ENCODE measurements at regions not wholly inside any gene's neighbourhood (a gene's known extent, or its start where the extent isn't known, plus 50 kb on each side); places are given as distances from the start of the nearest gene placed in this dataset.

DNA sequence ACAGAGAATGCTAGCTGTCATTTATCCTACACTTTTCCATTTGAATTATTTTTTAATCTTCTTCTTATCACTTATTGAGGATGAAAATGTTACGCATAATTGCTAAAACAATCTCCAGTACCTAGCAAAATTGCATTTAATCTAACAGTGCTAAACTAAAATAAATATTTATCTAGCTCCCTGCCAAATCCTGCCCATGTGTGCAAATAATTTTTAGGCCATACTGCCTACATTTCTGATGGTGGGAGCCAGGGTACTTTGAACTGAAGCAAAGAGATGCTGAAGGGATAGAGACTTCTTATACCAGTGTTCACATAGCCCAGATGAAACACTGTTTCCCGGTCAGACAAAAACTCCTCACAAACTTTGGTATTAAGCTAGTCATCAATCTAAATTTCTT lies 1268.7 kb upstream of the PCDH20 start:
- Histone ChIP-seq H3K27me3 (replicated peaks; ENCODE audit: control insufficient read depth, insufficient read depth, low read length, poor library complexity, severe bottlenecking) (no peaks in the 10 kb centered on the region), H3K27ac (ENCODE audit: insufficient read depth, low read length, poor library complexity, severe bottlenecking) (no peak overlapping the region), H3K9me3 (ENCODE audit: control insufficient read depth, low read length) (no peaks in the 10 kb centered on the region), H3K36me3 (ENCODE audit: control insufficient read depth, insufficient read depth, low read length) (no peaks in the 10 kb centered on the region), H3K4me3 (ENCODE audit: insufficient read depth, low read depth, low read length, poor library complexity, severe bottlenecking) (no peak overlapping the region), H3K4me1 (ENCODE audit: control insufficient read depth, insufficient read depth, low read length, poor library complexity, severe bottlenecking) (no peaks in the 10 kb centered on the region)
- no peak for DNase-seq

DNA sequence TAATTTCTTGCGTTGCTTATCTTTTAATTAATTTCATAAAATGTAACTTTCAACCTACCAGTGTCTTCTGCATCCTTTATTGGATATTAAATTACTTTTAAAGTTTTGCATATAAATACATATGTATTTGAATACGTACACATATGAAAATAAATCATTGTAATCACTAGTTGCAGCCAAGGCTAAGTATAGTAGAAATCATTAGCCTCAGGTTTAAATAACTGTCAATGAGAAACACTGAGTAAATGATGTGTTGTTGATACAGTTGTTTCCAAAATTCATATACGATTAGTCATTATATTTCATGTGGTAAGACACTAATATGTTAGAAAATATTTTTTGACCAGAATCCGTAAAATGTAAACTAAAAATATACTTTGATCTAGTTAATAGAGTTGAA lies 1267.1 kb upstream of the PCDH20 start:
- Histone ChIP-seq H3K27me3 (replicated peaks; ENCODE audit: control insufficient read depth, insufficient read depth, low read length, poor library complexity, severe bottlenecking) (no peaks in the 10 kb centered on the region), H3K36me3 (ENCODE audit: control insufficient read depth, insufficient read depth, low read length) (no peaks in the 10 kb centered on the region), H3K27ac (ENCODE audit: insufficient read depth, low read length, poor library complexity, severe bottlenecking) (no peak overlapping the region), H3K4me1 (ENCODE audit: control insufficient read depth, insufficient read depth, low read length, poor library complexity, severe bottlenecking) (no peaks in the 10 kb centered on the region), H3K4me3 (ENCODE audit: insufficient read depth, low read depth, low read length, poor library complexity, severe bottlenecking) (no peak overlapping the region), H3K9me3 (ENCODE audit: control insufficient read depth, low read length) (no peaks in the 10 kb centered on the region)
- DNase-seq = no peak

DNA sequence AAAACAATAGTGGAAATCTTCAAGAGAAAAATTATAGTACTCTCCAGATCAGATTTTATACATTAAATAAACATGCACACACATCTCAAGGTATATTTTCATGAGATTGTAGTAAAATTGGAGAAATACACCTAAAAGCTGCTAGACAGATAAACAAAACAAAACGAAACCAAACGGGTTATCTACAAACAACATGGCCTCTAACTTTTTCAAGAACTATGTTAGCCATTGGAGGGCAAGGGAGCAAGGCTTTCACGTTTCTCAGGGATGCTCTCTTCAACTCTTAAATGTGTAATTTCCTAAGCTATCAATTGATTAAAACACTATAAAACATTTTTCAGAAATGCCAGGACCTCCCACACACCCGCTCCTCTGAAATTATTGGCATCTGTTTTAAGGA lies 1262.4 kb upstream of the PCDH20 start:
- DNase-seq = no peak
- Histone ChIP-seq H3K36me3 (ENCODE audit: control insufficient read depth, insufficient read depth, low read length) (no peaks in the 10 kb centered on the region), H3K27ac (ENCODE audit: insufficient read depth, low read length, poor library complexity, severe bottlenecking) (no peak overlapping the region), H3K4me3 (ENCODE audit: insufficient read depth, low read depth, low read length, poor library complexity, severe bottlenecking) (no peak overlapping the region), H3K9me3 (ENCODE audit: control insufficient read depth, low read length) (peaks cover 5% of the 10 kb centered on the region), H3K27me3 (replicated peaks; ENCODE audit: control insufficient read depth, insufficient read depth, low read length, poor library complexity, severe bottlenecking) (no peaks in the 10 kb centered on the region), H3K4me1 (ENCODE audit: control insufficient read depth, insufficient read depth, low read length, poor library complexity, severe bottlenecking) (no peaks in the 10 kb centered on the region)

DNA sequence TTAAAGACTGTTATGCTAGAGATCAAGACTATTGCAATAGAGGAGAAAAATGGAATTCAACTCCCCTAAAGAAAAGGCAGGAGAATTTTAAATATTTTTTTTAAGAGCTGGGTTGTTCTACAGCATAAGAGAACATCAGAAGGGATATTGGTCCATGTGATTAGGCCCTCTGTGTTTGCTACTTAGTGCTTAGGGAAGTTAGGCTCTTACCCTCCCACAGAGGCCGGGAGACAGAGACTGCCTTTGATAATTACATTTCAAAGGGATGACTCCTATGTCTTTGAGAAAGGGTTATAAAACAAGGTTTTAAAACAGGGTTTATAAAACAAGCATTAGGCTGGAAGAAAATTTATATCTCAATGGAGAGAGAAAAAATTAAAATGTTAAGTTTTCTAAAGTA lies 1248.1 kb upstream of the PCDH20 start:
- no peaks in the 10 kb centered on the region for H3K9me3 ChIP-seq (ENCODE audit: control insufficient read depth, low read length)
- no peak overlapping the region for H3K27ac ChIP-seq (ENCODE audit: insufficient read depth, low read length, poor library complexity, severe bottlenecking)
- no peaks in the 10 kb centered on the region for H3K36me3 ChIP-seq (ENCODE audit: control insufficient read depth, insufficient read depth, low read length)
- no peak for DNase-seq
- H3K27me3 ChIP-seq (replicated peaks; ENCODE audit: control insufficient read depth, insufficient read depth, low read length, poor library complexity, severe bottlenecking) = no peaks in the 10 kb centered on the region
- no peaks in the 10 kb centered on the region for H3K4me1 ChIP-seq (ENCODE audit: control insufficient read depth, insufficient read depth, low read length, poor library complexity, severe bottlenecking)
- no peak overlapping the region for H3K4me3 ChIP-seq (ENCODE audit: insufficient read depth, low read depth, low read length, poor library complexity, severe bottlenecking)

DNA sequence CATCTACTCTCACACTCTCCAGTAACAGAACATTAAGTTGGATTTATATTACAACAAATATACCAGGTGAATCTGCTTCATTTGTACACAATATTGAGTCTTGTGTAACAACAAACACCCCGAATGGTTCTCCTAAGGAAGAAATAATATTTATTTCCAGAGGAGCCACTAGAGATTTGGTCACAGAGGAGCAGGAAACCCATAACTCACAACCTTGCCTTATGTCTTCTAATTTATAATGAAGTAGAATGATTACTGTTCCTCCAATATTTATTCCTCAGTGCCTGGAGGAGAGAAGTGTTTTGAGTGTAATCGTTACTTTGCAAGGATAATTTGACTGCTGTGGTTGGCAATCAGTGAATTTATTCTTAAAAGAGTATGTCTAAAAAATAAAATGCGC lies 1243.7 kb upstream of the PCDH20 start:
- H3K4me1 ChIP-seq (ENCODE audit: control insufficient read depth, insufficient read depth, low read length, poor library complexity, severe bottlenecking) = no peaks in the 10 kb centered on the region
- H3K9me3 ChIP-seq (ENCODE audit: control insufficient read depth, low read length) = no peaks in the 10 kb centered on the region
- DNase-seq = no peak
- H3K36me3 ChIP-seq (ENCODE audit: control insufficient read depth, insufficient read depth, low read length) = no peaks in the 10 kb centered on the region
- no peak overlapping the region for H3K4me3 ChIP-seq (ENCODE audit: insufficient read depth, low read depth, low read length, poor library complexity, severe bottlenecking)
- H3K27me3 ChIP-seq (replicated peaks; ENCODE audit: control insufficient read depth, insufficient read depth, low read length, poor library complexity, severe bottlenecking) = no peaks in the 10 kb centered on the region
- H3K27ac ChIP-seq (ENCODE audit: insufficient read depth, low read length, poor library complexity, severe bottlenecking) = no peak overlapping the region

DNA sequence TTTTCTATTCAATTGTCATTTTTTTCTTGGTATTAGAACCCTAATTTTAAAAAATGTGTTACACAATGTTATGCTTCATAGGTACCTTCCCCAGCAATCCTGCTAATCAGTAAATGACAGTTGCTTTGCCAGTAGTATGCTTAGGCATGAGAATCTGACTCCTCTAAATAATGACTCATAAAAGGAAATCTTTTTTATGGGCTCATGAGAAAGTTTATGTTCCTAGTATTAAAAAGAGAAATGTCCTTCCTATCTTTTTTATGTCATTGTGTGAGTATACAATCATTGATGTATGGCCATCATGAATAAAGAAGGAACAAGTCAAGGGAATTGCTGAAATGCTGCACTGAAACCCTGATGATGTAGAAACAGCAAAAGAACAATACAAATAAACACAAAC lies 1237.7 kb upstream of the PCDH20 start:
- no peaks in the 10 kb centered on the region for H3K9me3 ChIP-seq (ENCODE audit: control insufficient read depth, low read length)
- H3K4me3 ChIP-seq (ENCODE audit: insufficient read depth, low read depth, low read length, poor library complexity, severe bottlenecking) = no peak overlapping the region
- H3K27me3 ChIP-seq (replicated peaks; ENCODE audit: control insufficient read depth, insufficient read depth, low read length, poor library complexity, severe bottlenecking) = no peaks in the 10 kb centered on the region
- no peaks in the 10 kb centered on the region for H3K4me1 ChIP-seq (ENCODE audit: control insufficient read depth, insufficient read depth, low read length, poor library complexity, severe bottlenecking)
- DNase-seq = no peak
- no peaks in the 10 kb centered on the region for H3K36me3 ChIP-seq (ENCODE audit: control insufficient read depth, insufficient read depth, low read length)
- H3K27ac ChIP-seq (ENCODE audit: insufficient read depth, low read length, poor library complexity, severe bottlenecking) = no peak overlapping the region

DNA sequence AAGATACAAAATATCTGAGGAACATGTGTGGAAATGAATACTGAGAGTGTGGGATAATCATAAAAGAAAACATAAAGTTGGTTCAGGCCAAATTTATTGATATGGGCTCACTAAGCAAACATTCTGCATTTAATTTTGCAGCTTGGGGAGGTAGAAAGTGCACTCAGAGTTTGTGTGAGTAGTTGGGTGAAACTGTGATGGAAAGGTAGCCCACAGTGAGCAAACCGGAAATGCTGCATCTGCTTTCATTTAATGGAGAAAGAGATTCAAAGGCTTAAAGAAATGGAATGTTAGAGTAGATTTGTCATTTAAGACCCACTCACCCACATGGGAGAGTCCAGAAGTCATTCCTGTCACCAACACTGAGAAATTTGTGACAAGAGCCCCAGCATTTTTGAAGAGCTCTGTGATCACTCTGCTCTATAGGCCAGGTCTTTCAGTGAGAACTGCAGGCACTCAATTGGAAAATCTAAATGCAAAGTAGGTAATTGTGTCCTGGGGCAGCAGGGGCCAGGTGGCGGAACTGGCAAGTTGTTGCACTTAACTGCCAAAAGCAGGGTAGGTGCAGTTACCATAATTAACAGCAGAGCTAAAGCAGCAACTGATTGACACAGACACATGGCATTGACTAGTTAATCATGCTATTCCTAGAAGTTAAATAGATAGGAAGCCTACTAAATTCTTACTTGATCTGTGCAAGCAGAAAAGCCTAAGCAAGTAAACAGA lies 1228.3 kb upstream of the PCDH20 start:
- no peak for DNase-seq
- H3K4me3 ChIP-seq (ENCODE audit: insufficient read depth, low read depth, low read length, poor library complexity, severe bottlenecking) = no peak overlapping the region

DNA sequence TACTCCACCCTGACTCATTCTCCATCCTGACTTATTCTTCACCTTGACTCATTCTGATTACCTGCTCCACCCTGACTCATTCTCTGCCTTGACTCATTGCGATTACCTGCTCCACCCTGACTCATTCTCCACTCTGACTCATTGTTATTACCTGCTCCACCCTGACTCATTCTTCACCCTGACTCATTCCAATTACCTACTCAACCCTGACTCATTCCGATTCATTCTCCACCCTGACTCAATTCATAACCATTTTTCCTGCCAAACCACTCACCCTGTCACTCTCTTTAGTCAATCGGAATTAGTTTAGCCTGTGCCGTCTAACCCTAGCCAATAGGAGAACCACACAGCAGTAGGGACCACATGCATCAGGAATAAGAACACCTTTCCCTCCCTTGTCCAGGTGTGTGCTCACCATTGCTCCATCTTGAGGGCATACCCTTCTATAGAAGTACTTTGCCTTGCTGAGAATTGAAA lies 1227.4 kb upstream of the PCDH20 start:
- no peaks in the 10 kb centered on the region for H3K9me3 ChIP-seq (ENCODE audit: control insufficient read depth, low read length)
- H3K27me3 ChIP-seq (replicated peaks; ENCODE audit: control insufficient read depth, insufficient read depth, low read length, poor library complexity, severe bottlenecking) = no peaks in the 10 kb centered on the region
- no peak overlapping the region for H3K4me3 ChIP-seq (ENCODE audit: insufficient read depth, low read depth, low read length, poor library complexity, severe bottlenecking)
- no peak overlapping the region for H3K27ac ChIP-seq (ENCODE audit: insufficient read depth, low read length, poor library complexity, severe bottlenecking)
- H3K4me1 ChIP-seq (ENCODE audit: control insufficient read depth, insufficient read depth, low read length, poor library complexity, severe bottlenecking) = no peaks in the 10 kb centered on the region
- no peaks in the 10 kb centered on the region for H3K36me3 ChIP-seq (ENCODE audit: control insufficient read depth, insufficient read depth, low read length)
- no peak for DNase-seq

More for the DNA sequence above, 1228.3 kb upstream of the PCDH20 start:
- no peak overlapping the region for H3K27ac ChIP-seq (ENCODE audit: insufficient read depth, low read length, poor library complexity, severe bottlenecking)
- H3K36me3 ChIP-seq (ENCODE audit: control insufficient read depth, insufficient read depth, low read length) = no peaks in the 10 kb centered on the region
- H3K4me1 ChIP-seq (ENCODE audit: control insufficient read depth, insufficient read depth, low read length, poor library complexity, severe bottlenecking) = no peaks in the 10 kb centered on the region
- no peaks in the 10 kb centered on the region for H3K27me3 ChIP-seq (replicated peaks; ENCODE audit: control insufficient read depth, insufficient read depth, low read length, poor library complexity, severe bottlenecking)
- H3K9me3 ChIP-seq (ENCODE audit: control insufficient read depth, low read length) = no peaks in the 10 kb centered on the region

DNA sequence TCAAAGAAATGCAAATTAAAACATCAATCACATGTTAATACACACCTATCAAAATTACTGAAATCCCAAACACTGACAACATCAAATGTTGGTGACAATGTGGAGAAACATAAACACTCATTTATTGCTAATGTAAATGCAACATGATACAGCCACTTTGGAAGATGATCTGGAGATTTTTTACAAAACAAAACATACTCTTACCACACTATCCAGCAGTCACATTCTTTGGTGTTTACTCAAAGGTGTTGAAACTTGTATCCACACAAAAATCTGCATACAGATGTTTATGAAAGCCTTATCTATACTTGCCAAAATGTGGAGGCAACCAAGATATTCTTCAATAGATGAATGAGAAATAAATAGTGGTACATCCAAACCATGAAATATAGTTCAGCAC lies 1219.5 kb upstream of the PCDH20 start:
- Histone ChIP-seq H3K4me3 (ENCODE audit: insufficient read depth, low read depth, low read length, poor library complexity, severe bottlenecking) (no peak overlapping the region), H3K36me3 (ENCODE audit: control insufficient read depth, insufficient read depth, low read length) (no peaks in the 10 kb centered on the region), H3K27ac (ENCODE audit: insufficient read depth, low read length, poor library complexity, severe bottlenecking) (no peak overlapping the region)

DNA sequence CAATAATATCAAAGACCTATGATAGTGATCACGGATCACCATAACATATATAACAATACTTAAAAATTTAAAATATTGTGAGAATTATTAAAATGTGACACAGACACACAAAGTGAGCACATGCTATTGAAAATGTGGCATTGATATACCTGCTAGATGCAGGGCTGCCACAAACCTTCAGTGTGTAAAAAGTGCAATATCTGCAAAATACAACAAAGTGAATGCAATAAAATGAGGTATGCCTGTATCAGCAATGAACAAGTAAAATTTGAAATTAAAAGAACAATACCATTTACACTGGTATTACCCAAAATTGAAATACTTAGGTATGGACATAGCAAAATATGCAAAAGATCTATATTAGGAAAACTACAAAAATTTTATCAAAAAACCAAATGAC lies 1217.8 kb upstream of the PCDH20 start:
- Histone ChIP-seq H3K4me3 (ENCODE audit: insufficient read depth, low read depth, low read length, poor library complexity, severe bottlenecking) (no peak overlapping the region), H3K4me1 (ENCODE audit: control insufficient read depth, insufficient read depth, low read length, poor library complexity, severe bottlenecking) (no peaks in the 10 kb centered on the region), H3K27me3 (replicated peaks; ENCODE audit: control insufficient read depth, insufficient read depth, low read length, poor library complexity, severe bottlenecking) (no peaks in the 10 kb centered on the region), H3K36me3 (ENCODE audit: control insufficient read depth, insufficient read depth, low read length) (no peaks in the 10 kb centered on the region), H3K27ac (ENCODE audit: insufficient read depth, low read length, poor library complexity, severe bottlenecking) (no peak overlapping the region), H3K9me3 (ENCODE audit: control insufficient read depth, low read length) (no peaks in the 10 kb centered on the region)
- DNase-seq = no peak

More for the DNA sequence above, 1219.5 kb upstream of the PCDH20 start:
- no peaks in the 10 kb centered on the region for H3K27me3 ChIP-seq (replicated peaks; ENCODE audit: control insufficient read depth, insufficient read depth, low read length, poor library complexity, severe bottlenecking)
- no peaks in the 10 kb centered on the region for H3K9me3 ChIP-seq (ENCODE audit: control insufficient read depth, low read length)
- DNase-seq = no peak
- H3K4me1 ChIP-seq (ENCODE audit: control insufficient read depth, insufficient read depth, low read length, poor library complexity, severe bottlenecking) = no peaks in the 10 kb centered on the region

Data from effector memory CD4-positive, alpha-beta T cell (primary cell).